GM19238 (cell line): ENCODE measurements at regions not wholly inside any gene's neighbourhood (a gene's known extent, or its start where the extent isn't known, plus 50 kb on each side); places are given as distances from the start of the nearest gene placed in this dataset.

ENCODE experiments used
- DNase-seq: peaks from one replicate; pipeline ENCODE4 v3.0.0; 2011; ENCODE audit warnings: low spot score; ENCODE audit not compliant: insufficient read length

- DNase-seq = no peak
Measured at GRCh38 chr12:102539651-102540553, 59.5 kb upstream of the IGF1 start.

GRCh38 chr12:102535306-102535705 is 54.9 kb upstream of the IGF1 start:
- no peak for DNase-seq

GRCh38 chr12:102534899-102535298 is 54.5 kb upstream of the IGF1 start:
- no peak for DNase-seq

GRCh38 chr12:102533483-102534215 is 53.3 kb upstream of the IGF1 start:
- no peak for DNase-seq
